GM13977 (cell line): ENCODE measurements at regions not wholly inside any gene's neighbourhood (a gene's known extent, or its start where the extent isn't known, plus 50 kb on each side); places are given as distances from the start of the nearest gene placed in this dataset.

ENCODE experiments used
- DNase-seq: peaks from one replicate; pipeline ENCODE4 v3.0.0; 2012; ENCODE audit warnings: low spot score
- CTCF ChIP-seq: IDR thresholded peaks from 2 replicates; pipeline ENCODE4 v1.5.1; 2012; ENCODE audit warnings: mild to moderate bottlenecking, control low read depth; ENCODE audit not compliant: insufficient read depth; ENCODE audit errors: extremely low read depth, missing control alignments
- in situ Hi-C: fragments of 300-500 bp; cut with MboI; formaldehyde crosslinking; loops from one replicate; pipeline ENCODE4 v1.12.0; 2022; ENCODE audit warnings: low sequenced_read_pairs, low pct_unique_long_range_greater_than_20kb, mixed read lengths, inconsistent platforms; ENCODE audit not compliant: unreplicated experiment

DNA sequence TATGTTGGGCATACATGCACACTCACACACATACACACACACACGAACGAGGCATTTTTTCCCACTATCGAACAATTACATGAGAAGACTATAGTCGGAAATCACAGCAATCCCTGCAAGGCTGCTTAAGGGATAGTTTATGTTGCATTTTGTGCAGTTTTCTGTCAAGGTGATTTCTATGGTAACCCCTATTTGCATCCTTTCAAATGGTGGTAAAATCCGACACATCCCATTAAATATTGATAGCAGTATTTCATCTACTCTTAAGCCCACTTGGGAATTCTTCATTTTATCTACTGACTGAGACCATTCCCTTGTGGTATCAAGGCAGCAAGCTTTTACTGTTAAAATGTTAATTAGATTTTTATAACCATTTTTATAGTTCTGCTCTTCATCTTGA, 457.8 kb downstream of the HACE1 start:
- in situ Hi-C loops = no loop called here
- TF ChIP-seq CTCF = no peak

GRCh38 chr6:104400844-104401243, 458.9 kb downstream of the HACE1 start:
- TF ChIP-seq CTCF = no peak
- in situ Hi-C loops = no loop called here

More for the DNA sequence above, 457.8 kb downstream of the HACE1 start:
- no peak for DNase-seq

GRCh38 chr6:104396077-104396476, 463.6 kb downstream of the HACE1 start:
- in situ Hi-C loops = no loop called here
- TF ChIP-seq CTCF = no peak
- no peak for DNase-seq

More at GRCh38 chr6:104400844-104401243, 458.9 kb downstream of the HACE1 start:
- DNase-seq = no peak

DNA sequence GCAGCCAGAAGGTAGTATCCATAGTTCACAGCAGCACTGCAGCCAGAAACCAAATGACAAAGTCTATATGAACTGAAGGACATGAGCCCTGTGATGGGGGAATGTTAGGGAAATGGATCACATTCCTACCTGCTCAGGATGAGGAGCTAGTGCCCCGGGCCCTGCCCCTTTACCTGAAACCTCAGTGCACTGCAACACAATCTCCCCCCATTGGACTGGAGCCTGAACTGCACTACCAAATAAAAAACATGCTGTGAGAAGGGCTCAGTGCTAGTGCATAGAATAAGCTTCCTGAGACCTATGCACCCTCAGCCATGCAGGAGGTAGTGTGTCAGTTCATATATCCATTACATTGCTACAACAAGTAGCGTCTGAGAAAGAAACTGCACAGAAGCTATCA, 477.8 kb downstream of the HACE1 start:
- DNase-seq = no peak
- in situ Hi-C loops = no loop called here
- TF ChIP-seq CTCF = no peak

DNA sequence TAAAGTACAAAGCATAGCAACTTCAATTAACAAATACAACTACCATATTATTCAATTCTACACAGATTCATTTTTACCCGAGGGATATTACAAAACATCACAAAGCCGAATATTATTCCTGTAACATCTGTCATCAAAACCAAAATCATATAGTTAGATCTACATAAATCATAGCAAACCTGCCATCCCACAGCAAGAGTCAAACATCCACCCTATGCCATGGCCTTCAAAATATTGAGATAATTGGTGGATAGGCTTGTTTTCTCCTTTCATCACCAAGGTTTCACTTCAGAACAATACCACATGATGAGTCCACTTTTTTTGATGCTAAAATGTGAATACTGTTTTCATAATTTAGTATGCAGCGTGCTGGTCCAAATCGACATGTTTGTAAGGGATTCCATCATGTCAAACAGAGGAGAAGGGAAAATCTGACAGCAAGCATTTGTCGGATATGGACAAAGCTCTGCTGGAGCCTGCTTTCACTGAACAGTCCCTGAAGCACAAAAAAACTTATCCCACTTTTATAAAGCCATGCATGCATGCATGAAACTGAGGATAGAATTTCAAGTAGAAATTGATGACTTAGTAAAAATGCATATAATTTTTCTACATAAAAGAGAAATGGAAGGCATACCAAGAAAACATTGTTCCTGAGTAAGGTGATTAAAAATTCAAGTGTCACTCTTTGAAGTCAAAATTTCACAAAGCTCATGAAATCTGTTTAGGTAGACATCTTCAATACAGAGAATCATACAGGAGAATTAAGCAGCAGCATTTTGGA, 494.1 kb downstream of the HACE1 start:
- DNase-seq = no peak
- no peak for TF ChIP-seq CTCF
- in situ Hi-C loops = no loop called here

- in situ Hi-C loops = no loop called here
- DNase-seq = no peak
- no peak for TF ChIP-seq CTCF
Measured at GRCh38 chr6:104357928-104358327, 501.8 kb downstream of the HACE1 start.
